Hepatic stellate cell (primary cell): ENCODE measurements at regions not wholly inside any gene's neighbourhood (a gene's known extent, or its start where the extent isn't known, plus 50 kb on each side); places are given as distances from the start of the nearest gene placed in this dataset.
"Not testable (repeated sequence)": the region's sequence is repeated elsewhere in the genome, so short reads cannot be mapped to it uniquely, and the experiment has no call there.

Source experiments
- DNase-seq: peaks from one replicate; pipeline ENCODE4 v3.0.0; 2011; ENCODE audit warnings: low spot score

- DNase-seq, result no peak
Observed at GRCh38 chr13:109939180-109939579, 152.8 kb upstream of the IRS2 start.

GRCh38 chr13:109938255-109938936 lies 152.0 kb upstream of the IRS2 start:
- DNase-seq, result no peak

DNA sequence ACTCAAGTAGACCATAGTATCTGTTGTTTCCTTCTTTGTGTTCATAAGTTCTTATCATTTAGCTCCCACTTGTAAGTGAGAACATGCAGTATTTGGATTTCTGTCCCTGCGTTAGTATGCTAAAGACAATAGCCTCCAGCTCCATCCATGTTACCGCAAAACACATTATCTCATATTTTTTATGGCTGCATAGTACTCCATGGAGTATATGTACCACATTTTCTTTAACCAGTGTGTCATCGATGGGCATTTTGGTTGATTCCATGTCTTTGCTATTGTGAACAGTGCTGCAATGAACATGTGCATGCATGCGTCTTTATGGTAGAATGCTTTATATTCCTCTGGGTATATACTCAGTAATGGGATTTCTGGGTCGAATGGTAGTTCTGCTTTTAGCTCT lies 148.1 kb upstream of the IRS2 start:
- DNase-seq, result not testable (repeated sequence)

DNA sequence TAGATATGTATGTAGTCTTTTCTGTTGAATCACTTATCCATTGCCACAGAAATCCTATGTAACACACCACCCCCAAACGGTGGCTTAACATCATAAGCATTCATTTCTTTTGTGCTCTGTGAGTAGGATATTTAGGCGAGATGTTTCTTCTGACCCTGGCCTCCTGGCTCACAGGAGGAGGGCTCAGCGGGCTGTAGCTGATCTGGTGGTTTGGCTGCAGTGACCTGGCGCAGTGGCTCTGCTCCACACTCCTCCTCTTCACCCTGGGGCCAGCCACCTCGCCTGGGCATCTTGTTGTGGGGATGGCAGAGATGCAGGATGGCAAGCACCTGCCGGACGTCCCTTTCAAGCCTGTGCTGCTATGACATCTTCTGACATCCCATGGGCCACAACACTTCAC lies 147.1 kb upstream of the IRS2 start:
- DNase-seq, result no peak

DNA sequence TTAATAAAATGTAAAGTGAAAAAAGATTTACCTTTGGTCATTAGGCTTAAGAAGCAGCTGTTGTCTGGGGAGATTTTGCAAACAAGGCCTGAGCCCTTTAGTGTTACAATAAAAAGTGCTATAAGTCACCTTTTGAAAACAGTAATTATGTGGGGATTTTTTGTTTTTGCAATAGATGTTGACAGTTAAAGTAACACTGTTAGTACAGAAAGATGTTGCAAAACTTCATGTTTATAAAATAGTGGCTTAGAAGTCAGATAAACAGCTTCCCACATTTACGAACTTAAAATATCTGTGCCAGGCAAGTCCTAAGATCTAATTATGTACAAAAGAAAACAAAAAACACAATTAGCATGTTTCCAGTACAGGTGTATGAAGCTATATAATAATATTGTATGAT lies 138.0 kb upstream of the IRS2 start:
- DNase-seq, result no peak

- DNase-seq, result no peak
Observed at GRCh38 chr13:109922518-109922917, 136.1 kb upstream of the IRS2 start.

- no peak for DNase-seq
Observed at GRCh38 chr13:109919715-109920375, 133.5 kb upstream of the IRS2 start.

DNA sequence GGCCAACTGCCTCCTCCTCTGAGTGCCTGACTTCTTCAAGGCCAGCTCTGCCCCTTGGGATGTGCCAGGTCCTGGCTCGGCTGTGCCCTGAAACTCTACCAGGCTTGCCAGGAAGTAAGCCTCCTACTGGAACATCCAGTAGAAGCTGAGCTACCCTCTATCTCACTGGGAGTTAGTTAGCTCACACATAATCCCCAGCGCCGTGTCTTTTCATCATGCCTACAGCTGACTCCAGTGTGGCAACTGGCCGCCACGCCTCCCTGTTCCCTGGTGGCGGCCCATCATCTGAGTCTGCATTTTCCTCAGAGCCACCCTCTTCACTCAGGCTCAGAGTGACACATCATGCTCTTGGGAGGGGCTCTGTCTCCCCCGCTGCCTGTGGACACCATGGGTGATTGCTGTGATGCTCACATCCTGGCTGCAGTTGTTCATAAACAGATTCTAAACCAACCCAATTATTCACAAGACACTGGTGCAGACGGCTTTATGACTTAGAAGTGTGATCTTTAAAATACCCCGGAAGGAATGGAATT lies 131.9 kb upstream of the IRS2 start:
- no peak for DNase-seq

GRCh38 chr13:109917422-109917821 lies 131.0 kb upstream of the IRS2 start:
- no peak for DNase-seq

DNA sequence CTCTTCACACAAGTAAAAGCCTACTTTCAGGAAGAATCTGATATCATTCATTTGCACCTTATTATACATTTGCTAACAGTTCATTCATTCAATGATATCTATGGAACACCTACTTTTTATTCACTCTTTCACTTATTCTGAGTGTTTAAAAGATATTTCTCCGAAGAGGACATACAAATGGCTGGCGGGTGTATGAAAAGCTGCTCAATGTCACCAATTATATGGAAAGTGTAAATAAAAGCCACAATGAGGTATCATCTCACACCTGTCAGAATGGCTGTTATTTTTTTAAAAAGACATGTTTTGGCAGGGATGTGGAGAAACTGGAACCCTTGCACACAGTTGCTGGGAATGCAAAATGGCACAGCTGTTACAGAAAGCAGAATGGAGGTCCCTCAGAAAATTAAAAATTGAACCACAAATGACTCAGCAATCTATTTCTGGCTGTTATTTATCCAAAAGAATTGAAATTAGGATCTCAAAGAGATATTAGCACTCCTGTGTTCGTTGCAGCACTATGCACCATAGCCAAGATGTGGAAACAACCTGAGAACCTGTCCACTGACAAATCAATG lies 127.6 kb upstream of the IRS2 start:
- DNase-seq, result no peak

DNA sequence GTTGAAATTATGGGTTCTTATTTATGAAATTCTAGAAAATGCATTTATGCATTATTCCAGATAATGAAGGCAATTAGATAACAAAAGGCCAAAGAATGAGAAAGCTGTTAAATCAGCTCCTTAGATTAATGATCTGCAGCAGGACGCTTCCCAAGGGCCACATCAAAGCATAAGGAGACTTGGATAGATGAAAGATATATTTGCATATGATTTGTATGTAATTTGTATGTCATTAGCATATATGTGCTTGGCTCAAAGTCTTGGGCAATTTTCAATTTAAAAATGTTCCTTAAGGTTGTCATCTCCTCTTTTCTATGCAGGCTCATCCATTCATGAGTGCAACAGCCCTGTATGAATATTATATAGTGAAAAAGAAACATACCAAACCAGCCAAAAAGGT lies 126.8 kb upstream of the IRS2 start:
- no peak for DNase-seq

DNA sequence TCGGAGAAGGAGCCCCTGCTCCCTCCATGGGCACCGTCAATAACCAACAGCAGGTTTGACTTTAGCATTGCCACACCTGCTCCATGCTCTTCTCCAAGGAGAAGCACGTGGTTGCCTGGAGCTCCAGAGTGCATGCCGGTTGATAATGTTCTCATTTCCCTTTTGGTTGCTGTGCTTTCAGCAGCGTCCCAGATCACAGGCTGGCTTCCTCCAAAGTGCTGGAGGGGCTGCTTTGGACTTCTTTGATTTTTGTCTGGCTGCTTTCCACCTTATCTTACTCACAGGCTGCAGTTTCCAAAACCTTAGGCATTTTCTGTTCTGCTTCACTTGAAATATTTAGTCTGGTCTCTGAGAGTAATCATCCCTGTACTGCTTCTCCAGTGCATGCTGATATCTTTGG lies 123.8 kb upstream of the IRS2 start:
- no peak for DNase-seq

- DNase-seq, result no peak
Observed at GRCh38 chr13:109906976-109907375, 120.6 kb upstream of the IRS2 start.

- no peak for DNase-seq
Observed at GRCh38 chr13:109904218-109904617, 117.8 kb upstream of the IRS2 start.

DNA sequence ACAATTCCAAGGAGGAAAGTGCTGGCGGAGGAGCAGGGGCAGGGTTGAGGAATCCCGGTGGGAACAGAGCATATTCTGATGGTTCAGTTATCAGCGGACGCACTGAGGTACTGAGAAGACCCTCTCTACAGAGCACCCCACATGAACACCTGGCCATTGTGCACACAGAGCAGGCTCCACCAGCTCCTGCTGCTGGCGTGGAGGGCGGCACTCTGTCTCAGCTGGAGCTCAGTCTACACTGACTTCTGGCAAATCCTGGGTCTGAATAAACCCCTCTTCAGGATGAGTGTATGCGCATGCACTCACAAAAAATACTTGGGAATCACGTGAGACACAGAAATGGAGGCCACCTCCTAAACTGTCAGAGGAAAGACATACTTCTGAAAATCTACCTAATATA lies 114.4 kb upstream of the IRS2 start:
- no peak for DNase-seq

DNA sequence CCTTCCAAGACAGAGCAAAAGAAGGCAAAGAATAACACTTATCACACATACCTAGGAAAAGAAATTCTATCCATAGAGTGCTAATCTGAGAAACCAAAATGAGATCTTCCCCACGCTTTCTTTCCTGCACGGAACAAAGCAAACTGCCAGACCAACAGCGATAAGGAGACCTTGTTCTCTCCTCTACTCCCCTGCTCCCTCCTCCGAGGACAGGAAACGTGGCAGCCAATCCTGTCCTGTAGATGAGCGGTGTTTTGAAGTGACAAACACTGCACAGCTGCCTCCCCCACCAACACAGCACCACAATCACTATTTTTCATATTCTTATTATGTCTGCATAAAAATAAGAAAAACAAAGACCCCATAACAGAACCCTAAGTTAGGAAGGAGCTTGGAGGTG lies 113.9 kb upstream of the IRS2 start:
- no peak for DNase-seq

GRCh38 chr13:109899748-109900147 lies 113.4 kb upstream of the IRS2 start:
- DNase-seq, result no peak

DNA sequence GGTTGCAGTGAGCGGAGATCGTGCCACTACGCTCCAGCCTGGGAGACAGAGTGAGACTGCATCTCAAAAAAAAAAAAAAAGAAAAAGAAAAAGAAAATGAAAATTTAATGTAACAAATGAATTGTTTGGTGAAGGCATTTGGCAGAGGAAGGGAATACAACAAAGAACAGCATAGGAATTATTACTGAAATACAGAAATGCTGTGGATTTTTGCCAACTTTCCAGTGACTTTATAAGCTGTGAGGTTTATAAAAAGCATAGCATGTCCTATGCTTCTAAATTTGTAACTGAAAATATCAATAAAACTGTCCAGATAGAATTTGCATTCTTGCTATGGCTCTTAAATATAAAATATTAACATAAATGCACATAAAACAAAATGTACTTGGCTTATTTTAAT lies 112.9 kb upstream of the IRS2 start:
- DNase-seq, result no peak

GRCh38 chr13:109897988-109898624 lies 111.7 kb upstream of the IRS2 start:
- no peak for DNase-seq

DNA sequence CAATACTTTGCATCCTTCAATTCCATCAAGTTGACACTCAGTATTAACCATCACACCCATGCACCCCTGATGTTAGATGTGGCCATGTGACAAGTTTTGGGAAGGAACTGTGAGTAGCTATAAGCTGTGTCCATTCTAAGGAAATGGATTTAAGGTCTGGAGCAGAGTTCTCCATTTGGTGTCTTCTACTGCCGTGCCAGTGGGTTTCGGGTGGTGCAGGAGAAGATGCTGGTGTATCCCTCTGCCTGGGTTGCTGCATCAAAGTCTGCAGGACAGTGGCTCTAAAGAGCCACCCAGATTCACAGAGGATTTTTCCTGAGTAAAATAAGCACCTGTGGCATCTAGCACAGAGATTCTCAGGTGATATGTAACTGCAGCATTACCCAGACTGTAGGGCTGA lies 105.7 kb upstream of the IRS2 start:
- DNase-seq, result no peak

GRCh38 chr13:109885235-109885634 lies 98.9 kb upstream of the IRS2 start:
- DNase-seq, result no peak

DNA sequence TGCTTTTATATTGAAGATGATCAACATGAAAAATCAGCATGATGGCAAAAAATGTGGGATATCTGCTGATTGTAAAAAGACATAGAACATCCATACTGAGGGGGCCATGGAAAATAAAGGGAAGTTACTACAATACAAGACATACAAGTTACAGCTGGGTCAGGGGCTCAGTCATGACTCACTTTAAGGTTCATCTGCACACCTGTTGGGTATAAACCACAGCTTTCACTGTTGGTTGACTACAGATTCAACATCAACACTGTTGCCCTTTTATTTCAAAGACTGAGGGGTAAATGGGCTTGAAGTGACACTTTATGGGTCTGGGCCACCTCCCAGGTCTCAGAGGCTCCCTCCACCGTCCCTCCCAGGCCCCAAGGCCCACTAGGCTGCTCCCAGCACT lies 98.1 kb upstream of the IRS2 start:
- no peak for DNase-seq
